ENCODE measurements at regions not wholly inside any gene's neighbourhood (a gene's known extent, or its start where the extent isn't known, plus 50 kb on each side); places are given as distances from the start of the nearest gene placed in this dataset.

DNA sequence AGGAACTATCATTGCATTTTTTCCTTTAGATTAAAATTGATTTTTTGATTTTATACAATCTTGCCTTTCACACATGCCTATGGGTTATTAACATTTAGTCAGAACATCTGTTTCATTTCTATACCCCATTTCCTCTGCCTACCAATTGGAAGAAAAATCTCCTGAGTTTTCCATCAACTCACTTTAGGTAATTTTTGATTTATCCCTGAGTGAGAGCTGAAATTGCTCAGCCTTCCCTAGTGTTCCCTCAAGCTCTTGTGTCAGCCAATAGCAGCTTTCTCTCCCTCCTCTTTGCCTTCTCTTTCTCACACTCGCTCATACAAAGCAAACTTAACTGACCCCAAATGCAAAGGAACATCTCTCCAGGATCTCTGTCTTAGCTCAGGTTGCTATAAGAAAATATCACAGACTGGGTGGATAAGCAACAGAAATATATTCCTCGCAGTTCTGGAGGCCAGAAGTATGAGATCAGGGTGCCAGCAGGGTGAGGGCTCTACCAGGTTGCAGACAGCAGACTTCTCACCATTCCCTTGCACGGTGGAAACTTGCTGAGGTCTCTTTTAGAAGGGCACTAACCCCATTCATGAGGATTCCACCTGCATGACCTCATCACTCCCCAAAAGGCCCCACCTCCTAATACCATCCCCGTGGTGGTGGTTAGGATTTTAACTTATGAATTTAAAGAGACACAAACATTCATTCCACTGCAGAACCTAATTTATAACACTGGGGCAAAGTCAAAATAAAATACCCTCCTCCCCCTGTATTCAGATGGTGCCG, 224.2 kb upstream of the SFSWAP start:
- DNase-seq (ENCODE audit: low read depth) = no peak

DNA sequence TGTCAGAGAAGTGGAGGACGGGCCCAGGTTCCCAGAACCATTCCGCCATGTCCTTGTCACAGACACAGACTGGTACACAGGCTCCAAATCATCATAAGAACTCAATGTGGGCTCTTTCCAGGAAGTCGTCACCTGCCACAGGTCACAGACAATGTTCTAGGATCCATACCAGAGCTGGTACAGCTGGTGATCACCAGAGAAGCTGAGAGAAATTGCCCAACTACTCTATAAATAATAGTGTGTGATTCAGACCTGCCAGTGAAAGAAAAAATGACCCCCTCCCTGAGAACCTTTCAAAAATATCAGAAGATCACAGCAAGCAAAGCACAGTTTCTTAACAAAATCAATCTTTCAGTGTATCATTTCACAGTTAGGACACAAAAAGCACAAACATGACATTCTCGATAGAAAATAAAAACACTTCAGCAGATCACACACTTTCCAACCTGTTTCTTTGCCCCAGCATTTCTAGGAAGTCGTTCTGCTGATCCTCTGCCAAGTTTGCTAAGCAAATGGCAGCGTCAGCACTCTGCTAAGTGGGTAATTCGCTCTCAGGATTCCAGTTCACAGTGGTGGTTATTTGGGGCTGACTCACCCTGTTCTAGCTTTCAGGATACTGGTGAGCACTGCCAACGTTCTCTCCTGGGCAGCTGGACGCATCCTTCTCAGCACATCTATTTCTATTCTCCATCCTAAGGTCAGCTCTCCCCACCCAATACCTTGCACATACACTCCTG, 223.3 kb upstream of the SFSWAP start:
- DNase-seq (ENCODE audit: low read depth) = no peak

DNA sequence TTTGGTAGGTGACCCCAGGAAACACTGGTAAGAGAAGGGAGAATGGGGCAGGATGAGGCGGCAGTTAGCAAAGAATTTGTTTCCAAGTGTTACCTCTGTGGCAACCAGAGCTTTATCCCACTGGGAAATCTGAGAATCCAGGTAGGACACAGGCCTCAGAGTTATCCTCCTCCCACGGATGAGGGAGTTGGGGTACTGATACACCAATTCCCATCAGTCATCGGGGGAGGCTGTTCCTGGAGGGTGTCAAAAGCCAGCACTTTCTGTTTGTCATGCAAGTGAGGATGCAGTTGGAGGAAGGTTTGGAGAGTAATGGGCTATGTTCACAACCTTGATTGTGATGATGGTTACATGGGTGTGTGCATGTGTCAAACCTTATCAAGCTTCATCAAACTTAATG, 221.2 kb upstream of the SFSWAP start:
- no peak for DNase-seq (ENCODE audit: low read depth)

- DNase-seq (ENCODE audit: low read depth) = no peak
Measured at GRCh38 chr12:131491155-131491554, 219.7 kb upstream of the SFSWAP start.

- no peak for DNase-seq (ENCODE audit: low read depth)
Measured at GRCh38 chr12:131491916-131492490, 218.9 kb upstream of the SFSWAP start.

DNA sequence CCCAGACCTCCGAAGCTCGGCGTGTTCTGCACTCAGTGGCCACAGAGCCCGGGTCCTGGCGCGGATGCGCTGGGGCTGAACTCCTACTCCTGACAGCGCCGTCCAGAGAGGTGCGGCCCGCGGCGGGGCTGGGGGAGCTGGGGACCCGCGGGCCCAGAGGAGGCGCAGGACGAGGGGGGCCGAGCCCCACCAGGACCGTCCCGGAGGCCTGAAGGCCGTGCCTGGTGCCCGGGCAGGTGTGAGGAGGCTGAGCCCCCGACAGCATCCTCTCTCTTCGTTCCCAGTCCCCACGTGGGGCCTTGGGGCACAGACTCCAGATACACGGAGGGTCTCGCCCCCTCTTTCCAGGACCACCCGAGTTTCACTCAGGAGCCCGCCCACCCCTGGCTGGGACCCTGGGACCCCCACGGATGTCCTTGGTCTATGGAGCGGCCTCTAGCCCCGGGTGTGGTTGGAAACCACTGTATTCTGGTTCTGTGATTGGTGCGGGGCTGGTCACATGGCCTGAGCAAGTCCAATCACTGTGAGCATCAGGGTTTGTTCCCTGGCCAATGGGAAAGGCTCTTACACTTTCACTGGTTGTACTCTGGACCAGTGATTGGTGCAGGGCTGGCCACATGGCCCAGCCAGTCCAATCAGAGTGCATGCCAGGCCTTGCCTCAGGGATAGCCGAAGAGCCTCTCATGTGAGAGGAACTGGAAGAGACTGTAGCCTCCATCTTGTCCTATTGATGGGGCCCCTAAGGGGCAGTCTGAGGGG, 217.6 kb upstream of the SFSWAP start:
- DNase-seq (ENCODE audit: low read depth) = no peak

DNA sequence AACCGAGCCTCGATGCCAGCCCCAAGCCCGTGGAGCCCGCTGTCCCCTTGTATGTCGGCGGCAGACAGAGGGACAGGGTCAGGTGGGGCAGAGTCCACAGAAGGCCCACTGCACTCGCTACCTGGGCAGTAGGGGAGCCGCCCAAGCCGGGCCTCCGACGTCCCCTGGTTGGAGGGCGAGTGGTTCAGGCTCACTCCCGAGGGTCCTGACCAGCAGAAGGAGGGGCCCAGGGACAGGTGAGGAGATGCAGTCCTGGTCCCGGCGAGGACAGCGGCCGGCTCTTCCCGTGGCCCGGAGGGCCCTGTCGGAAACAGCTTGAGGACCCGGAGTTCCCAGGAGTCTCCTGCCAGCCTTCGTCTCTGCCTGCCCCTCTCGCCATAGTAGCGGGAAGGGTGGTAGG, 216.7 kb upstream of the SFSWAP start:
- no peak for DNase-seq (ENCODE audit: low read depth)

DNA sequence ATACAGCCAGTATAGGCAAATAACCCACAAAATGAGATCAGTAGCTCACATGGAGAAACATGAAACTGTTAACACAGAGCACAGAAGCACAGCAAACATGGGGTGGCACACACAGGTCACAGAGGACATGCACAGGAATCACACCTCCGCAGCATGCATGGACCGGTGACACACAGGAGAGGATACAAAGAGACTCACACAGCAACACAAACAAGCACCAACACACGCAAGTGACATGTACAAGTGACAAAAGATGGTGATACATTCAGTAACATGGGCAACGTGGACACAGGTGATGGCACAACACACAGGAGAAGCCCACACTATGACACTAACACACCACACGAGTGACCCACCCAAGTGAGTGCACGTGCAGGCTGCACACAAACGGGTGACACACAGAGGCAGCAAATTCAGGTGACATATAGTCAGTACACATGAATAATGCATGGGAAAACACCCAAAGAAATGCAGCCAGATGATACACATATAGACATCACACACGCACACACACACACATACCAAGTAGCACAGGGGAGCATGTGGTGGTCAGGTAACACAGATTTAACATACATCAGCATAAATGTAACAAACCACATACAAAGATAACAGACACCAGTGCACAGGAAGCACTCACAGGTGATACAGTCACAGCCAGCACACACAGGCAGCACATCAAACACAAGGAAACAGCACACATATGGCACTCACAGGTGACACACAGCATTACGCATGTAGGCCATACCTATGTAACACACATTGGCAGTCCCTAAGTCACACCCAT, 216.0 kb upstream of the SFSWAP start:
- DNase-seq (ENCODE audit: low read depth) = no peak

GRCh38 chr12:131497966-131498365, 212.9 kb upstream of the SFSWAP start:
- no peak for DNase-seq (ENCODE audit: low read depth)

DNA sequence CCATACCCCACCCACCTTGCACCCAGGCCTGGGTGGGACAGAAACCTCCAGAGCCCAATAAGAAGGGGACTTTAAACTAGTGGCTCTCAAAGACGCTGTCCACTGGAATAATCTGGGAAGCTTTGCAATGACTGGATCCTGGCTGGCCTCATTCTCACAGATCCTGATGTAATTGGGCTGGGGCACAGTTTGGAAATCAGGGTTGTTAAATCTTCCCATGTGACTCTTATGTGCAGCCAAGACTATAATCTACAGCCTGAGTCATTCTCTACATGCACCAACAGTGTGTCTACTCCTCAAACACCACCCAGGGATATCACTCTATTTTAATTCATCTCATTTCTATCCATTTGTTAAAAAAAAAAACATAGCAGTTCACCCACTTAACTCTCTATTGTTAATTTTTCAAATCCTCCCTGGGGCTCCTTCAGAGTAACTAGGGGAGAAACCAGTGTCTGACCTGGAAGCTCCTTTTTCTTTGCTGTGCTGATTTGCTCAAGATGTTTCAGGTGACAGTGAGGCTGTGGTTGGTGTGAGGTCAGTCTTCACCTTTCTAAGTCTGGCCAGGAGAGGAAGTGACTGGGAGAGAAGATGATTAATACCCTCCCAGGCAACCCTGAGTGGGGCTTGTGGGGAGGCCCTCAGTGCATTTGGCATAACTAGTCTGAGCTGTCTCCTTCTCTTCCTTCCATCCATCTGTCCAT, 211.6 kb upstream of the SFSWAP start:
- no peak for DNase-seq (ENCODE audit: low read depth)

- DNase-seq (ENCODE audit: low read depth) = no peak
Measured at GRCh38 chr12:131499864-131500190, 211.1 kb upstream of the SFSWAP start.

GRCh38 chr12:131500564-131500963, 210.3 kb upstream of the SFSWAP start:
- no peak for DNase-seq (ENCODE audit: low read depth)

DNA sequence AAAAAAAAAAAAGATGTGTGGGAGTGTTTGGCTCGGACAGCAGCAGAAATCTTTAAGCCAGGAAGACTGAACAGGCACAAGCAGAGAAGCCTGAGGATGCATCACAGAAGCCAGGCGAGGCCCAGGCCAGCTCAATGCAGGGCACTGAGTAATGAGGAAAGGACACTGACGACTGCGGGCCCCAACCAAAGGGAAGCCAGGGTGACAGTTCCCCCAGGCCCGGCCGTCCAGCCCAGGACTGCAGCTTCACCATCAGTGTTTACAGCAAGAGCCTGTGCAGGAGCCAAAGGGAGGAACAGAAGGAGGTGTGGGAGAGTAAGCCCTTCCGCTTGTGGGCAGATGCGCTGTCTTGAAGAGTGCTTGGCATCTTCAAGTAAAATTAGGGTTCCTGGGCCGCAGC, 205.3 kb upstream of the SFSWAP start:
- no peak for DNase-seq (ENCODE audit: low read depth)

GRCh38 chr12:131506426-131506825, 204.5 kb upstream of the SFSWAP start:
- no peak for DNase-seq (ENCODE audit: low read depth)

GRCh38 chr12:131507094-131507493, 203.8 kb upstream of the SFSWAP start:
- no peak for DNase-seq (ENCODE audit: low read depth)

DNA sequence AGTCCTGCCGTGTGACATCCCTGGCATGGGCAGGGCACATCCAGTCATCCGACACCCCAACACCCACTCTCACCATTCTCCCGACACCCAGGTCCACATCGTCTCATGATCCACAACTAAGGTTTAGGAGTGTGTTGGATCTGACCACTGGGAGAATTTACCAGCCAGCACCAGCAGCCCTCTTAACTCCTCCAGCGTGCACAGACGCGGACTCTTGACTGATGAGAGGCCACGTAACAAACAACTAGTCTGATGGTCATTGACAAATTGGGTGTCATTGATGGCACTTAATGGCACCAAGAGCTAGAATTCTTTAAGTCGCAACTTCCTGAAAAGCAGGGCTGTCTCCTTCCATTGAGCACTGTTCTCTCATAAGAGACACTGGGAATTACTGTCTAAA, 203.0 kb upstream of the SFSWAP start:
- no peak for DNase-seq (ENCODE audit: low read depth)

GRCh38 chr12:131509701-131510100, 201.2 kb upstream of the SFSWAP start:
- DNase-seq (ENCODE audit: low read depth) = no peak

DNA sequence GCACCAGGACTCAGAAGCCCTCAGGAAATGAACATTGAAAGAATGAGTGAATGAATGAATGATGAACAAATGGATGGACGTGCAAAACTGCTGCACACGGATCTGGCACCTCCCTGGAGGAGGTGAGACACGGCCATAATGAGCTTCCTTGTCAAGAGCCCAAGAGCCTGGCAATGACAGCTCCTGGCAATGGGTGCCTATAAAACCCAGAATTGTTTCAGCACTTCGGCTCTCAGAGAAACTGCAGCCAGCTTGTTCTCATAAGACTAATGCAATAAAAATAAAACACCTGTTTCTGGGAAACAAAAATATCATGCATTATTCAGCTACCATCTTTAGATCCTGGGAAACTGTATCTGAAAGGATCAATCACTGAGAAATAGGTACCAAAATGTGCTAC, 200.5 kb upstream of the SFSWAP start:
- no peak for DNase-seq (ENCODE audit: low read depth)

- no peak for DNase-seq (ENCODE audit: low read depth)
Measured at GRCh38 chr12:131511391-131511802, 199.5 kb upstream of the SFSWAP start.

- DNase-seq (ENCODE audit: low read depth) = no peak
Measured at GRCh38 chr12:131511803-131512561, 198.9 kb upstream of the SFSWAP start.
